ENCODE measurements at regions not wholly inside any gene's neighbourhood (a gene's known extent, or its start where the extent isn't known, plus 50 kb on each side); places are given as distances from the start of the nearest gene placed in this dataset.
"Not testable (repeated sequence)": the region's sequence is repeated elsewhere in the genome, so short reads cannot be mapped to it uniquely, and the experiment has no call there.

GRCh38 chr6:140339084-140339483 is 964.6 kb upstream of the CITED2 start:
- not testable (repeated sequence) for DNase-seq

- no peak for DNase-seq
Measured at GRCh38 chr6:140321891-140322290, 947.4 kb upstream of the CITED2 start.

GRCh38 chr6:140320081-140321080 is 945.9 kb upstream of the CITED2 start:
- no peak for DNase-seq

GRCh38 chr6:140319209-140319608 is 944.8 kb upstream of the CITED2 start:
- no peak for DNase-seq

- no peak for DNase-seq
Measured at GRCh38 chr6:140318408-140318807, 944.0 kb upstream of the CITED2 start.

- DNase-seq, result no peak
Measured at GRCh38 chr6:140317950-140318349, 943.5 kb upstream of the CITED2 start.

GRCh38 chr6:140316966-140317365 is 942.5 kb upstream of the CITED2 start:
- DNase-seq, result no peak

GRCh38 chr6:140314682-140315081 is 940.2 kb upstream of the CITED2 start:
- no peak for DNase-seq

GRCh38 chr6:140311146-140311545 is 936.7 kb upstream of the CITED2 start:
- DNase-seq, result no peak

GRCh38 chr6:140303218-140303949 is 928.9 kb upstream of the CITED2 start:
- no peak for DNase-seq

GRCh38 chr6:140300331-140300730 is 925.9 kb upstream of the CITED2 start:
- DNase-seq, result no peak

- DNase-seq, result no peak
Measured at GRCh38 chr6:140289186-140289585, 914.7 kb upstream of the CITED2 start.

GRCh38 chr6:140285998-140286690 is 911.7 kb upstream of the CITED2 start:
- DNase-seq, result no peak

GRCh38 chr6:140285471-140285870 is 911.0 kb upstream of the CITED2 start:
- no peak for DNase-seq

- DNase-seq, result no peak
Measured at GRCh38 chr6:140284871-140285270, 910.4 kb upstream of the CITED2 start.

GRCh38 chr6:140283197-140283596 is 908.7 kb upstream of the CITED2 start:
- no peak for DNase-seq

- no peak for DNase-seq
Measured at GRCh38 chr6:140281767-140282166, 907.3 kb upstream of the CITED2 start.

GRCh38 chr6:140281236-140281635 is 906.8 kb upstream of the CITED2 start:
- no peak for DNase-seq

- DNase-seq, result no peak
Measured at GRCh38 chr6:140276719-140277118, 902.3 kb upstream of the CITED2 start.

GRCh38 chr6:140276133-140276532 is 901.7 kb upstream of the CITED2 start:
- DNase-seq, result no peak

GRCh38 chr6:140275725-140276124 is 901.3 kb upstream of the CITED2 start:
- no peak for DNase-seq

- no peak for DNase-seq
Measured at GRCh38 chr6:140274548-140274947, 900.1 kb upstream of the CITED2 start.

GRCh38 chr6:140271759-140272377 is 897.4 kb upstream of the CITED2 start:
- no peak for DNase-seq
